GM12891 (cell line): ENCODE measurements at regions not wholly inside any gene's neighbourhood (a gene's known extent, or its start where the extent isn't known, plus 50 kb on each side); places are given as distances from the start of the nearest gene placed in this dataset.

ENCODE experiments used
- DNase-seq: peaks from one replicate; pipeline ENCODE4 v3.0.0; 2011; ENCODE audit warnings: low spot score; ENCODE audit not compliant: insufficient read length
- FAIRE-seq: peaks from 2 replicates; lab custom pipeline; 2011; peaks lifted over from hg19 to GRCh38; lab: Jason Lieb, UNC
- PAX5 ChIP-seq: IDR thresholded peaks from 2 replicates; pipeline ENCODE4 v1.6.1; 2011; ENCODE audit warnings: low read length, moderate library complexity, mild to moderate bottlenecking; ENCODE audit not compliant: insufficient read depth, severe bottlenecking
- POLR2A ChIP-seq: IDR thresholded peaks from 2 replicates; pipeline ENCODE4 v1.6.1; 2011; ENCODE audit warnings: low read depth, low read length, control low read depth
- POLR2AphosphoS5 ChIP-seq: IDR thresholded peaks from 2 replicates; pipeline ENCODE4 v1.6.1; 2011; ENCODE audit warnings: low read depth, low read length, control low read depth
- POU2F2 ChIP-seq: IDR thresholded peaks from 2 replicates; pipeline ENCODE4 v1.6.1; 2011; ENCODE audit warnings: low read depth, mild to moderate bottlenecking, control low read depth, low read length, moderate library complexity
- SPI1 ChIP-seq: IDR thresholded peaks from 2 replicates; pipeline ENCODE4 v1.6.1; 2011; ENCODE audit warnings: low read depth, low read length, control low read depth
- TAF1 ChIP-seq: IDR thresholded peaks from 2 replicates; pipeline ENCODE4 v1.6.1; 2011; ENCODE audit warnings: low read depth, low read length, control low read depth

- no peak for TF ChIP-seq TAF1
- no peak for TF ChIP-seq PAX5
- DNase-seq (no peak), FAIRE-seq (no peak)
Observed at GRCh38 chr10:10434312-10434711, 583.4 kb upstream of the CELF2 start.

GRCh38 chr10:10437886-10438285 is 579.8 kb upstream of the CELF2 start:
- DNase-seq (no peak), FAIRE-seq (no peak)
- no peak for TF ChIP-seq PAX5
- no peak for TF ChIP-seq TAF1
- TF ChIP-seq SPI1 = no peak
- no peak for TF ChIP-seq POLR2AphosphoS5
- no peak for TF ChIP-seq POU2F2
- TF ChIP-seq POLR2A = no peak

- TF ChIP-seq SPI1 = no peak
- peak; percentile 92 for TF ChIP-seq POU2F2
- FAIRE-seq = no peak
- DNase-seq = no peak
Observed at GRCh38 chr10:10438335-10439100, 579.2 kb upstream of the CELF2 start.

GRCh38 chr10:10456856-10457255 is 560.8 kb upstream of the CELF2 start:
- FAIRE-seq (no peak), DNase-seq (no peak)
- TF ChIP-seq POLR2AphosphoS5 = no peak
- TF ChIP-seq TAF1 = no peak
- TF ChIP-seq PAX5 = no peak
- no peak for TF ChIP-seq POLR2A
- TF ChIP-seq SPI1 = no peak
- TF ChIP-seq POU2F2 = no peak

- no peak for TF ChIP-seq SPI1
- TF ChIP-seq TAF1 = no peak
- TF ChIP-seq POLR2A = no peak
- TF ChIP-seq POU2F2 = no peak
- no peak for TF ChIP-seq PAX5
- TF ChIP-seq POLR2AphosphoS5 = no peak
- FAIRE-seq (no peak), DNase-seq (no peak)
Observed at GRCh38 chr10:10460451-10460850, 557.2 kb upstream of the CELF2 start.

GRCh38 chr10:10462151-10462941 is 555.3 kb upstream of the CELF2 start:
- no peak for DNase-seq
- TF ChIP-seq POLR2AphosphoS5 = no peak
- no peak for TF ChIP-seq POLR2A
- TF ChIP-seq TAF1 = no peak
- TF ChIP-seq PAX5 = no peak
- TF ChIP-seq SPI1 = no peak
- no peak for TF ChIP-seq POU2F2

GRCh38 chr10:10471758-10472157 is 545.9 kb upstream of the CELF2 start:
- FAIRE-seq = no peak
- TF ChIP-seq POLR2AphosphoS5 (no peak), PAX5 (no peak), TAF1 (no peak), SPI1 (no peak), POU2F2 (no peak), POLR2A (no peak)

More at GRCh38 chr10:10462151-10462941, 555.3 kb upstream of the CELF2 start:
- FAIRE-seq = no peak

GRCh38 chr10:10475812-10476211 is 541.9 kb upstream of the CELF2 start:
- DNase-seq (no peak), FAIRE-seq (no peak)
- TF ChIP-seq POU2F2 (no peak), POLR2AphosphoS5 (no peak), TAF1 (no peak), POLR2A (no peak), SPI1 (no peak), PAX5 (no peak)

More at GRCh38 chr10:10471758-10472157, 545.9 kb upstream of the CELF2 start:
- DNase-seq = no peak

GRCh38 chr10:10477844-10478243 is 539.8 kb upstream of the CELF2 start:
- FAIRE-seq = no peak
- DNase-seq = no peak
- TF ChIP-seq POLR2A (no peak), SPI1 (no peak), POLR2AphosphoS5 (no peak), PAX5 (no peak), POU2F2 (no peak), TAF1 (no peak)

- TF ChIP-seq POLR2A (no peak), SPI1 (no peak), TAF1 (no peak), POU2F2 (no peak), PAX5 (no peak), POLR2AphosphoS5 (no peak)
- DNase-seq (no peak), FAIRE-seq (no peak)
Observed at GRCh38 chr10:10479465-10479864, 538.2 kb upstream of the CELF2 start.
